DOHH2 (cell line): ENCODE measurements at regions not wholly inside any gene's neighbourhood (a gene's known extent, or its start where the extent isn't known, plus 50 kb on each side); places are given as distances from the start of the nearest gene placed in this dataset.

Source experiments
- H3F3A ChIP-seq: fragments of 200-600 bp; sonication (generic), shearing (Covaris generic); 2 replicates; pipeline ENCODE4 v1.6.0; 2016; ENCODE audit warnings: antibody characterized with exemption, mild to moderate bottlenecking; ENCODE audit not compliant: control insufficient read depth, insufficient read depth
- H3K27ac ChIP-seq: fragments of 200-600 bp; sonication (generic); 2 replicates; pipeline ENCODE4 v1.5.1; 2014; ENCODE audit warnings: low read depth, mild to moderate bottlenecking, low read length, moderate library complexity
- H3K27me3 ChIP-seq: fragments of 200-600 bp; sonication (generic); 2 replicates; pipeline ENCODE4 v1.6.1; 2014; ENCODE audit warnings: mild to moderate bottlenecking, low read length, mixed read lengths; ENCODE audit not compliant: control insufficient read depth
- H3K36me3 ChIP-seq: fragments of 200-600 bp; sonication (generic); 2 replicates; pipeline ENCODE4 v1.6.1; 2014; ENCODE audit warnings: mild to moderate bottlenecking, low read length, moderate library complexity, mixed read lengths; ENCODE audit not compliant: control insufficient read depth
- H3K4me1 ChIP-seq: fragments of 200-600 bp; sonication (generic); 2 replicates; pipeline ENCODE4 v1.6.1; 2014; ENCODE audit warnings: mild to moderate bottlenecking, low read length, mixed read lengths; ENCODE audit not compliant: control insufficient read depth
- H3K4me2 ChIP-seq: fragments of 200-600 bp; sonication (generic); 2 replicates; pipeline ENCODE4 v1.6.0; 2014; ENCODE audit warnings: mild to moderate bottlenecking, low read length, moderate library complexity
- H3K4me3 ChIP-seq: fragments of 200-600 bp; sonication (generic); 2 replicates; pipeline ENCODE4 v1.5.1; 2014; ENCODE audit warnings: mild to moderate bottlenecking, low read length, mixed read lengths
- H3K79me2 ChIP-seq: fragments of 200-600 bp; sonication (generic); 2 replicates; pipeline ENCODE4 v1.6.1; 2014; ENCODE audit warnings: mild to moderate bottlenecking, low read length, mixed read lengths; ENCODE audit not compliant: control insufficient read depth
- H3K9me2 ChIP-seq: fragments of 200-600 bp; sonication (generic); replicated peaks from 2 replicates; pipeline ENCODE4 v1.6.1; 2014; ENCODE audit warnings: mild to moderate bottlenecking, low read length, mixed read lengths; ENCODE audit not compliant: control insufficient read depth
- H3K9me3 ChIP-seq: fragments of 200-600 bp; sonication (generic); 2 replicates; pipeline ENCODE4 v1.6.1; 2014; ENCODE audit warnings: antibody characterized with exemption, low read length, mixed read lengths; ENCODE audit not compliant: control insufficient read depth, insufficient read depth
- H4K20me1 ChIP-seq: fragments of 200-600 bp; sonication (generic); 2 replicates; pipeline ENCODE4 v1.6.0; 2014; ENCODE audit warnings: low read depth, mild to moderate bottlenecking, antibody characterized with exemption, low read length, moderate library complexity; ENCODE audit not compliant: control insufficient read depth, insufficient read depth
- CTCF ChIP-seq: fragments of 200-600 bp; sonication (generic); IDR thresholded peaks from one replicate; pipeline ENCODE4 v1.5.1; 2014; ENCODE audit warnings: antibody characterized with exemption, mild to moderate bottlenecking, low read depth, low read length; ENCODE audit not compliant: poor library complexity, severe bottlenecking
- EZH2phosphoT487 ChIP-seq: fragments of 200-600 bp; sonication (generic); IDR thresholded peaks from 2 replicates; pipeline ENCODE4 v1.6.1; 2017; ENCODE audit warnings: borderline replicate concordance, mild to moderate bottlenecking, antibody characterized with exemption, low read length, moderate library complexity, mixed read lengths

GRCh38 chr2:56109994-56110393 is 73.8 kb upstream of the CCDC85A start:
- no peaks in the 10 kb centered on the region for H3K27me3 ChIP-seq
- H3K9me2 ChIP-seq = no peaks in the 10 kb centered on the region
- no peaks in the 10 kb centered on the region for H3K4me1 ChIP-seq

GRCh38 chr2:56113382-56113975 is 70.3 kb upstream of the CCDC85A start:
- Histone ChIP-seq H3F3A (no peaks in the 10 kb centered on the region), H3K79me2 (no peaks in the 10 kb centered on the region), H3K27me3 (no peaks in the 10 kb centered on the region), H3K4me1 (no peaks in the 10 kb centered on the region), H3K27ac (no peak overlapping the region), H3K4me3 (no peak overlapping the region), H3K9me3 (no peaks in the 10 kb centered on the region), H4K20me1 (no peaks in the 10 kb centered on the region), H3K36me3 (no peaks in the 10 kb centered on the region), H3K9me2 (no peaks in the 10 kb centered on the region), H3K4me2 (no peak overlapping the region)
- no peak for TF ChIP-seq EZH2phosphoT487

More at GRCh38 chr2:56109994-56110393, 73.8 kb upstream of the CCDC85A start:
- no peaks in the 10 kb centered on the region for H3K79me2 ChIP-seq
- H3K9me3 ChIP-seq = no peaks in the 10 kb centered on the region
- H3K4me3 ChIP-seq = no peak overlapping the region
- no peaks in the 10 kb centered on the region for H4K20me1 ChIP-seq
- H3F3A ChIP-seq = no peaks in the 10 kb centered on the region
- TF ChIP-seq EZH2phosphoT487 (no peak), CTCF (no peak)
- H3K4me2 ChIP-seq = no peak overlapping the region
- no peaks in the 10 kb centered on the region for H3K36me3 ChIP-seq
- no peak overlapping the region for H3K27ac ChIP-seq

- H3K4me2 ChIP-seq = no peak overlapping the region
- H3K4me1 ChIP-seq = no peaks in the 10 kb centered on the region
- no peaks in the 10 kb centered on the region for H3K79me2 ChIP-seq
- no peaks in the 10 kb centered on the region for H3K27me3 ChIP-seq
- H3K9me2 ChIP-seq = no peaks in the 10 kb centered on the region
- no peak overlapping the region for H3K4me3 ChIP-seq
- H3F3A ChIP-seq = no peaks in the 10 kb centered on the region
- no peaks in the 10 kb centered on the region for H3K9me3 ChIP-seq
- H4K20me1 ChIP-seq = no peaks in the 10 kb centered on the region
- no peak overlapping the region for H3K27ac ChIP-seq
- no peaks in the 10 kb centered on the region for H3K36me3 ChIP-seq
- TF ChIP-seq CTCF = no peak
- no peak for TF ChIP-seq EZH2phosphoT487
Measured at GRCh38 chr2:56117764-56118163, 66.0 kb upstream of the CCDC85A start.

- Histone ChIP-seq H3K27me3 (no peaks in the 10 kb centered on the region), H3K4me2 (no peak overlapping the region), H3K27ac (no peak overlapping the region), H4K20me1 (no peaks in the 10 kb centered on the region), H3K4me3 (no peak overlapping the region), H3K9me2 (no peaks in the 10 kb centered on the region), H3F3A (no peaks in the 10 kb centered on the region), H3K9me3 (no peaks in the 10 kb centered on the region), H3K4me1 (no peaks in the 10 kb centered on the region), H3K36me3 (no peaks in the 10 kb centered on the region), H3K79me2 (no peaks in the 10 kb centered on the region)
- TF ChIP-seq EZH2phosphoT487 (no peak), CTCF (no peak)
Measured at GRCh38 chr2:56118474-56118873, 65.3 kb upstream of the CCDC85A start.
